Panc1 (cell line): ENCODE measurements at regions not wholly inside any gene's neighbourhood (a gene's known extent, or its start where the extent isn't known, plus 50 kb on each side); places are given as distances from the start of the nearest gene placed in this dataset.

Experiments
- POLR2AphosphoS5 ChIP-seq: IDR thresholded peaks from 2 replicates; pipeline ENCODE4 v1.6.1; 2012; ENCODE audit warnings: mild to moderate bottlenecking, low read depth, low read length, moderate library complexity
- SIN3A ChIP-seq: IDR thresholded peaks from 2 replicates; pipeline ENCODE4 v1.6.1; 2012; ENCODE audit warnings: low read depth, mild to moderate bottlenecking, low read length, moderate library complexity, borderline replicate concordance; ENCODE audit not compliant: insufficient read depth
- TCF7L2 ChIP-seq: IDR thresholded peaks from 2 replicates; pipeline ENCODE4 v1.6.1; 2011; ENCODE audit warnings: mild to moderate bottlenecking, low read depth, low read length, inconsistent platforms
- TF ChIP-seq, protein P1 (sequence below): fragments of 450-650 bp; IDR thresholded peaks from 2 replicates; pipeline ENCODE4 v1.5.1; 2017; ENCODE audit warnings: mild to moderate bottlenecking
- TF ChIP-seq, protein P2 (sequence below), 2 experiments: IDR thresholded peaks; 2 replicates each; pipeline ENCODE4 v1.6.1; 2011 to 2012; ENCODE audit warnings: low read depth in 2 of 2, control low read depth in 1 of 2, low read length in 1 of 2, mild to moderate bottlenecking in 1 of 2, moderate library complexity in 1 of 2; ENCODE audit not compliant: insufficient read depth in 1 of 2

DNA sequence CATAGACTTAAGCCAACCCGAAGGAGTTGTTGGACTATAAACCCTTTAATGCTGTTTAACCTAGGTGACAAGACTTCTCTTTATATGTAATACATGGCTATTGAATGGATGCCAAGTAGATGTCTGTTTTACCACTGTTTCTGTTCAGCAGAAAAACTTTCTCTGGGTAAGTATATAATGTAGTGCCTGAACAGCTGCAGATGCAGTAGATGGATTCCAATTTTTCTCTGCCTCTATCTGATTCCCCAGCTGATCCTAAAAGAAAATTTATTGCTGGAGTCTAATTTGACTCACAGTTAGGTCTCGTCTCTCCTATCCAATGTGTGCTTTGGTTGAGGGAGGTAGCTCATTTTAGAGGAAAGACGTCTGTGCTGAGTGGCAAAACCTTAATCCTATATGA, 256.5 kb upstream of the CBLB start:
- TF ChIP-seq POLR2AphosphoS5 (no peak), SIN3A (no peak), TCF7L2 (no peak)
- TF ChIP-seq, protein P1, sequence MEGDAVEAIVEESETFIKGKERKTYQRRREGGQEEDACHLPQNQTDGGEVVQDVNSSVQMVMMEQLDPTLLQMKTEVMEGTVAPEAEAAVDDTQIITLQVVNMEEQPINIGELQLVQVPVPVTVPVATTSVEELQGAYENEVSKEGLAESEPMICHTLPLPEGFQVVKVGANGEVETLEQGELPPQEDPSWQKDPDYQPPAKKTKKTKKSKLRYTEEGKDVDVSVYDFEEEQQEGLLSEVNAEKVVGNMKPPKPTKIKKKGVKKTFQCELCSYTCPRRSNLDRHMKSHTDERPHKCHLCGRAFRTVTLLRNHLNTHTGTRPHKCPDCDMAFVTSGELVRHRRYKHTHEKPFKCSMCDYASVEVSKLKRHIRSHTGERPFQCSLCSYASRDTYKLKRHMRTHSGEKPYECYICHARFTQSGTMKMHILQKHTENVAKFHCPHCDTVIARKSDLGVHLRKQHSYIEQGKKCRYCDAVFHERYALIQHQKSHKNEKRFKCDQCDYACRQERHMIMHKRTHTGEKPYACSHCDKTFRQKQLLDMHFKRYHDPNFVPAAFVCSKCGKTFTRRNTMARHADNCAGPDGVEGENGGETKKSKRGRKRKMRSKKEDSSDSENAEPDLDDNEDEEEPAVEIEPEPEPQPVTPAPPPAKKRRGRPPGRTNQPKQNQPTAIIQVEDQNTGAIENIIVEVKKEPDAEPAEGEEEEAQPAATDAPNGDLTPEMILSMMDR: no peak
- TF ChIP-seq, protein P2, sequence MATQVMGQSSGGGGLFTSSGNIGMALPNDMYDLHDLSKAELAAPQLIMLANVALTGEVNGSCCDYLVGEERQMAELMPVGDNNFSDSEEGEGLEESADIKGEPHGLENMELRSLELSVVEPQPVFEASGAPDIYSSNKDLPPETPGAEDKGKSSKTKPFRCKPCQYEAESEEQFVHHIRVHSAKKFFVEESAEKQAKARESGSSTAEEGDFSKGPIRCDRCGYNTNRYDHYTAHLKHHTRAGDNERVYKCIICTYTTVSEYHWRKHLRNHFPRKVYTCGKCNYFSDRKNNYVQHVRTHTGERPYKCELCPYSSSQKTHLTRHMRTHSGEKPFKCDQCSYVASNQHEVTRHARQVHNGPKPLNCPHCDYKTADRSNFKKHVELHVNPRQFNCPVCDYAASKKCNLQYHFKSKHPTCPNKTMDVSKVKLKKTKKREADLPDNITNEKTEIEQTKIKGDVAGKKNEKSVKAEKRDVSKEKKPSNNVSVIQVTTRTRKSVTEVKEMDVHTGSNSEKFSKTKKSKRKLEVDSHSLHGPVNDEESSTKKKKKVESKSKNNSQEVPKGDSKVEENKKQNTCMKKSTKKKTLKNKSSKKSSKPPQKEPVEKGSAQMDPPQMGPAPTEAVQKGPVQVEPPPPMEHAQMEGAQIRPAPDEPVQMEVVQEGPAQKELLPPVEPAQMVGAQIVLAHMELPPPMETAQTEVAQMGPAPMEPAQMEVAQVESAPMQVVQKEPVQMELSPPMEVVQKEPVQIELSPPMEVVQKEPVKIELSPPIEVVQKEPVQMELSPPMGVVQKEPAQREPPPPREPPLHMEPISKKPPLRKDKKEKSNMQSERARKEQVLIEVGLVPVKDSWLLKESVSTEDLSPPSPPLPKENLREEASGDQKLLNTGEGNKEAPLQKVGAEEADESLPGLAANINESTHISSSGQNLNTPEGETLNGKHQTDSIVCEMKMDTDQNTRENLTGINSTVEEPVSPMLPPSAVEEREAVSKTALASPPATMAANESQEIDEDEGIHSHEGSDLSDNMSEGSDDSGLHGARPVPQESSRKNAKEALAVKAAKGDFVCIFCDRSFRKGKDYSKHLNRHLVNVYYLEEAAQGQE (IDR thresholded peaks at IDR 0.05; ENCODE audit: insufficient read depth in 1 of 2, low read depth in 2 of 2, low read length in 1 of 2): no peak
